GM21529 (cell line): ENCODE measurements at regions not wholly inside any gene's neighbourhood (a gene's known extent, or its start where the extent isn't known, plus 50 kb on each side); places are given as distances from the start of the nearest gene placed in this dataset.
A peak's percentile ranks its signal among the peaks of the same experiment; 100 is the strongest.

Experiments used
- ATAC-seq: cut with Tn5 transposase; IDR thresholded peaks from one replicate; pipeline ENCODE4 v1.9.1; 2021; ENCODE audit not compliant: unreplicated experiment

DNA sequence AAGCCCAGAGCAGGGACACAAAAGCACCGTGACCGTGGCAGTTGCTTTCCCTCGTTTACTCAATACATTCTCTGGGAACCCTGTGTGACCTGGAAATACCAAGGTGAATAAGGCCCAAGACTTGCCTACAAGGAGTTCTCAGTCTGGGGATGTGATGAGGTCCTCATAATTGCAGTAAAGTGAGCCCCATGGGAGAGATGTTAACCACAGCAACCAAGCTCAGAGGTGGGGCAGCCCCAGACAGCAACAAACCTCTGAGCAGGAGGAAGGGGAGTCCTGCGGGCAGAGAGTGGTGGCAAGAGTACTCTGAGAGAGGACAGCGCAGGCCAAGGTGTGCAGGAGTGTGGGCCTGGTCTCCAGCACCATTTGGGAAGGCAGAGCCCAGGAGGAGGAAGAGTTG is 91.6 kb downstream of the TTC32 start:
- ATAC-seq = no peak

GRCh38 chr2:19809206-19809605 is 92.6 kb downstream of the TTC32 start:
- ATAC-seq = no peak

- no peak for ATAC-seq
Measured at GRCh38 chr2:19807866-19808265, 93.9 kb downstream of the TTC32 start.

DNA sequence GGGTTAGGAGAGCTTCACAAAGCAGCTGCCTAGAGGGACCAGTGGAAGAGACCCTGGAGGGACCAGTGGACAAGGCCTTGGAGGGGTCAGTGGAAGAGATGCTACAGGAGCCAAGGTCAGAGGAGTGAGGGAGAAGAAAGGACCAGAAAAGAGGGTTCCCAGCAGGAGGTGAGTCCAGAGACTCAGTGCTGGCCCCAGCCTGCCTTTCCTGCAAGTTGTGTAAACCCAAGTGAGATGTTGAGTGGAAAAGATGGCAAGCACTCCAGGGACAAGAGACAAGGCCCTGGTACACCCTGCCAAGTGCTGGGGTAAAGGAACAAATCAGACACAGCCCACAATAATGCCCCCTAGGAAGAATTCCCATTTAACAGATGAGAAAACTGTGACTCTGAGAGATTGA is 94.4 kb downstream of the TTC32 start:
- ATAC-seq = no peak

DNA sequence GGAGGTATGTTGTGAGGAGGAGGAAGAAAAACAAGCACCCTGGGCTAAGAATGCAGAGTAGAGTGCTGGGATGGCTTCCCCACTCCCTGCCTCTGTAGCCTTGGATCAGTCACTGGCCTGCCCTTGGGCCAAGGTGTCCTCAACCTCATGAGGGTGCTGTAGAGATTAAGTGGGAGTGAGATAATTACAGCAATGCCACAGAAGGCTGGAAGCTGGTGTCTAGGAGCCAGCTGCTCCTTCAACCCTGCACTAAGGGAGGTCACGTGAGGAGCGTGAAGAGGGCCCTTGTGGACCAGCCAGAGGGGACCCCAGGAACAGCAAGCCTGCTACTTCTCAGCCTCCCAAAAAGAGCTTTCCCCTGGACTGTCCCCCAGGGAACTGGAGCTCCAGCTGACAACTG is 95.2 kb downstream of the TTC32 start:
- no peak for ATAC-seq

DNA sequence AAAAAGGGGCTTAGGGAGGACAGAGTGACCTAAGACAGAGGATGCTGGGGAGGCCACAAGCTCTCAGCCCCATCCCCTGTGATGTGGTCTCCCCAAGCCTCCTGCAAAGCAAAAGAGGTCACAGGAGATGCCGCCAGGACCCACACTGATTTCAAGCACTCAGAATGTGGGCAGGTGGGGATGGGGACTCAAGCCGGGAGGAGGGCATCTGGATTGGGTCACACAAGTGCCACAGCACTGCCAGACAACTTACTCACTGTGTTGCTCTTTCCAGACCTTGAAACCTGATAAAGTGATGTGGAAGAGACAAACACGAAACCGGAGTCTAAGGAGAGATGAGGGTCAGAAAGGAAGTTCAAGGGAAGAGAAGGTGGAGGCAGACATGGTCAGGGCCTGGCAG is 95.7 kb downstream of the TTC32 start:
- no peak for ATAC-seq

GRCh38 chr2:19805266-19805665 is 96.5 kb downstream of the TTC32 start:
- ATAC-seq = no peak

GRCh38 chr2:19804639-19805260 is 97.0 kb downstream of the TTC32 start:
- no peak for ATAC-seq

DNA sequence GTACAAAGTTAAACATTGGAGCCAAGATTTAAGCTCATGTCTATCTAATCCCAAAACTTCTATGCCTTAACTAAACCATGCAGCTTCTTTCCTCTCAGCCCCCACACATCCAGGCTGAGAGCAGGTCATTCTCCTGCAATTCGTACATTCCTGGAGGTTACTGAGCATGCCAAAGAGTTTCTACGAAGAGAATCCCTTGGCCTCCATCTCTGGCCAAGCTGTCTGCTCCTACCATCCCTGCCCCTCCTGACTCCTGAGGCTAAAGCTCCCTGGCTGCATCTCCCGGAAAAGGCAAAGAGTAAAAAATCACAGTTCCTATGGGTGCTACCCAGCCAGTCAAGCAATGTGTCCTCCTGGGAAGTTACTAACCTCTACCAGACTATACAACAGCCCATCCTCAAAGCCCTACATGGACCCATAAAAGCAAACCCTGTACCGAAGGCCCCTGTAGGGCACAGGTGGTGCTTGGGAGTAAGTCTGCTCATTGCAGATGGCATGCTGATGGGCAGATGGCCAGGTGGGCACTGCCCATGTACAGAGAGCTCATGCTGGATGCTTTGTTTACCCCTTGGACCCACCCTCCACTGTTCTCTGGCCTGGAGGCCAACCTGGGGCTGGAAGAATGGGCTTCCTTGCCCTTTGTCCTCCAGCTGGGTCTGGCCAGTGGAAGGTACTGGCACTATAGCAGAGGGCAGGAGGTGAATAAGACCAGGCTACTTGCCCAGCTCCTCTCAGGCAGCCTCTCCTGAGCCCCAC is 99.5 kb downstream of the TTC32 start:
- no peak for ATAC-seq

DNA sequence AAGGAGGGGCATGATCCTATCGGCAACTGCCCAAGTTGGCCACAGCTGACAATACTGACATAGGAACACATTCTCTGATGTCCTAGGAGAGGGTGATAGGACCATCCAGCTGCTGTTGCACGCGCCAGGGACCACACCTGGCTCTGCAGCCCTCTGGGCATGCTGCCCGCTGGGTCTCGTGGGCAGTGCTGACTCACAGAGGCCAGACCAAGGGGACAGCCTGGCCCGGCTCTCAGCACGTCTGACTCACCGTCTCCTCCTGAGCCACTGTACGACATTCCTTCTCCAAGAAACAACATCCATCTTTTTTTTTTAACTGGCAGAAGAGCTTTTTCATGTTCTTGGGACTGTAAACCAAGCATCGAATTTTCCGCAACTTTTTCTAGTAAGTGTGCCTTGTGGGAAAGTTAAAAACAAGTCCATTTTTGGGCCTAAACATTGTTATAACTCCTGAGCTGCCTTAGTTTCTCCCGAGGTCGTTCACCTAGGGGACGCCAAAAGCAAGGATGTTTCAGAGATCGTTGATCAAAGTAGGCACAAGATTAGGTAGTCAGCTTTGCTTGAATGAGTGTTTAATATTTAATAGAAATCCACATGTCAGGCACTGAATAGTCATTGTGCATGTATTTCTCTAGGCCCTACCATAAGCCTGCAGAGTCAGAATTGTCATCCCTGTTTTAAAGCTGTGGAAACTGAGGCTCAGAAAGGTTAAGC is 100.3 kb downstream of the TTC32 start:
- no peak for ATAC-seq

DNA sequence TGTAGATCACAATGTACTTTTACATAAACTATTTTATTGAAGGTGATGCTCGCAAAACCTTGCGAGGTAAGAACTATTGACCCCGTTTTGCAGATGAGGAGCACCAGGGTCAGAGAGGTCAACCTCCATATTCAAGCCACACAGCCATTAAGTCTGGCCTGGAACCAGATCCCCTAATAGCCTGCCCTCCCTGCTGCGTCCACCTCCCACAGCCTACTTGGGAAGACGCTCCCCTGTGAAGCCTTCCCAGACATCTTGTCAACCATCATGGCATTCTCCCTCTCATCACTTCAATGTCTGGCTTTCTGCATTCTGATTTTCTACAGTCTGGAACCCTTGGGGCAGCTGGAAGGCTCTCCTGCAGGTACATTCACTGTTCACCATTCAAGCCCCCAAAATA is 101.0 kb downstream of the TTC32 start:
- ATAC-seq = no peak

DNA sequence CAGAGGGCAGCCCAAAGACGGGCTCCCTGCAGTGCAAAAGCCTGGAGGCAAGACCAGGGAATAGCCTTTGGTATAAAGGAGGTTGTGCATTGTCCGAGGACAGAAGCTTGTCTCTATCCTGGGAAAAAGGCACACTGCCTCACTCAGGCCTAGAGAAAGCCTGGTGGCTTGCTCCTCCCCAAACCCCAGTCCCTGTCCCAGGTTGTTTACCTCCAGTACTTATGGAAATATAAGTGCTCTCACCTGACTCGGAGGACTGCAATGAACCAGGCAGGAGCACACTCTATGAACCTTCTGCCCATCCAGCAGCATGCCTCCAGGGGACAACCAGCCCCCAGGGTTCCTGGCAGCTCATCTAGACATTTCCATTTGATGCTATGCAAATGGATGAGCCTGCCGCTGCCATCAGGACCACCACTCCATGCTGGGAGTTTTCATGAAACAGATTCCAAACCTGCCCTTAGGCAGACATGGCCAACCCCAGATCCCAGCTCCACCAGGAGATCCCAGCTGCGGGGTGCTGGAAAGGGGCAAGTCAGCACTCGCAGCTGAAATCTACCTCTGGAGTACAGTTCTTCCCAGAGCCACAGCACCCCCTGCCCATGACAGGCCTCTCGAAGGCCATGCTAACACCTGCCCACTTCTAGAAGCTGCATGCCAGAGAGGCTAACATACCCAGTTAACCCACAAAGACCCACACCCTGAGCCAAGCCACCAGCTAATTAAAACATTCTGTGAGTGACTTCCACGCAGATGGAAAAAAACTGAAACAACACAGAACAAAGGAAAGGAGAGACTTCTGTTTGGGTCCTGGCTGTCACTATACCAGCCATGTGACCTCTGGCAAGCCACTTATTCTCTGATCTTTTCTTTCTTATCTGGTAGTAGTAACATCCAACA is 101.7 kb downstream of the TTC32 start:
- no peak for ATAC-seq

GRCh38 chr2:19797871-19798270 is 103.9 kb downstream of the TTC32 start:
- ATAC-seq = no peak

DNA sequence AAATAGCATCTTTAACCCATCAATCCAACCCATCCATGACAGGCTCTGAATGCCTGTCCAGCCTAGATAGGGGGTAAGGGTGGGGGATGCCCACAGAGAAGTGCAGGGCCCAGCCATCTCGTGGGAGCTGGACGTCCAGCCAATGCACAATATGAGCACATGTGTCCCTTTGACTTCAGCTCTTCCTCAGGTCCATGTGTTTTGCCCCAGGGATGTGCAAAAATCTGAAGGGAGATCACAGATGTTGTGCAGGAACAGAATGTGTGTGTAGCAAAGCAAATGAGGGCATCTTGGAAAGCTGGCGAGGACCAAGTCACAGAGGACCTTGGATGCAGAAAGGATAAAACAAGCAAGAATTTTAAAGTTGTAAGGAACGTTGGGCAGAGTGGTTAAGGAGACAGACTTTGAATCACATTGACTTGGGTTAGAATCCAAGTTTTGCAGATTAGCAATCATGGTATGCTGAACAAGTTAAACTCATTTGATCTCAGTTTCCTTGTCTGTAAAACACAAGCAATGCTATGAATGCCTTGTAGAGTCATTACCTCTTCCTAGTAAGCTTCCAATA is 104.5 kb downstream of the TTC32 start:
- ATAC-seq = no peak

DNA sequence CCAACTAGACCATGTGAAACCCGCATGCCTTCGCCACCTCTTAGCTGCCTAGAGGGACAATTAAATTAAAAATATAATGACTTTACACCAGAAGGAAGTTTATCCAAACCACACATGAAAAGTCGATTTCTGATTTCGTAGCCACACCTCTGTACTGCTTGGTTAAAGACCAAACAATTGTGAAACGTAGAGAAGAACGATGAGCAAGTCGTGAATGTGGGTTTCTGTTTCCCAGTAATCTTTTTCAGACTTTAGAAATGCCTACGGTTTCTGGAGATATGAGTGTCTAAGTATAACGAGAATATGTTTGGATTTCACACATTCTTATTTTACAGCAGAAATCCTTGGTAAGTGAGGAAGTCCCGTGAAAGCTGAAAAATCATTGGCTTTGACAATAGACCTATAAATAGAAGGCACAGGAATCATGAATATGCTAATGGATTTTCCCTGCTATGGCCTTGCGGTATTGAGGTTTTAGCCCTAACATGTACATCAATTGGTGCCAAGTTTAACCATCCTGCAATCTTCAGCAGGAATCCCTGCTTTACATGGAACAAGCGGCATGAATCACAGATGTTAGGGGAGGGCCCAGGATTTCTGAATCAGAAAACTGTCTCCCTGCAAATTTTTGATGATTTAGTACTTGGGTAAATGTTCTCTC is 105.6 kb downstream of the TTC32 start:
- ATAC-seq = no peak

- ATAC-seq = no peak
Measured at GRCh38 chr2:19793132-19793750, 108.5 kb downstream of the TTC32 start.

- no peak for ATAC-seq
Measured at GRCh38 chr2:19790291-19790690, 111.5 kb downstream of the TTC32 start.

GRCh38 chr2:19787134-19787533 is 114.6 kb downstream of the TTC32 start:
- no peak for ATAC-seq

GRCh38 chr2:19786408-19787058 is 115.2 kb downstream of the TTC32 start:
- peak; percentile 78 for ATAC-seq
